Colonic mucosa (tissue), 4 donors: ENCODE measurements at regions not wholly inside any gene's neighbourhood (a gene's known extent, or its start where the extent isn't known, plus 50 kb on each side); places are given as distances from the start of the nearest gene placed in this dataset.

Source experiments
- DNase-seq: peaks from one replicate; pipeline ENCODE4 v3.0.0-alpha.2; 2020
- H3K27ac ChIP-seq: fragments of 200-600 bp; one replicate; pipeline ENCODE4 v1.8.0; 2021
- H3K27me3 ChIP-seq: fragments of 200-600 bp; one replicate; pipeline ENCODE4 v1.8.0; 2021
- H3K36me3 ChIP-seq: fragments of 200-600 bp; one replicate; pipeline ENCODE4 v1.8.0; 2021
- H3K4me1 ChIP-seq: fragments of 200-600 bp; one replicate; pipeline ENCODE4 v1.8.0; 2021; ENCODE audit warnings: mild to moderate bottlenecking
- H3K4me3 ChIP-seq: fragments of 200-600 bp; one replicate; pipeline ENCODE4 v1.8.0; 2021
- H3K9ac ChIP-seq, 2 donors: one replicate each; pipeline ENCODE4 v1.7.0; 2013; ENCODE audit warnings: control low read depth in 2 of 2, low read depth in 2 of 2, low read length in 2 of 2
- H3K9me3 ChIP-seq: fragments of 200-600 bp; one replicate; pipeline ENCODE4 v1.8.0; 2021
- intact Hi-C: fragments of 100-400 bp; cut with DNase I; formaldehyde crosslinking; loops from one replicate; pipeline ENCODE4 v1.14.1; 2022
- TF ChIP-seq, protein P1 (sequence below): fragments of 200-600 bp; IDR thresholded peaks from one replicate; pipeline ENCODE4 v1.8.0; 2022; ENCODE audit warnings: antibody characterized with exemption, mild to moderate bottlenecking
- donor health status: healthy.
- donor health status: DM: no; HTN: no; CAD: no.
- donor health status: DM: no; HTN: no; CAD: no.

DNA sequence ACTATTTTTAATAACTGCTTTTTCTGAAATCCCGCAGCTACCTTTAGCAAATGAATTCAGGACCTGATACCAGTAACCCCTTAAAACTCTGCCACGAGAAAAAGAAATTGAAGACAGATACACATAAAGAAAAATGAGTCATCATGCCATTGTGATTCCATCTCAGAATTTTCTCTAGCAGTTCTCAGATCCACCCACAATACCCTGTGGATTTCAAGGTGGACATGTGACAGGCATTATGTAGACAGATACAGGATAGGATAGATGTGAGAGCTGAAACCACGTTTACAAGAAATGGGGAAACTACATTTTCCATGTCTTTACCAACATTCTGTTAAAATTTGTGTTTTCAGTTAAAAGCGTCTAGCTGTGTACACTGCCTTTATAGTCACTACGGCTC lies 291.9 kb upstream of the NR2F2 start:
- no peak overlapping the region for H3K9ac ChIP-seq
- H3K27me3 ChIP-seq = no peaks in the 10 kb centered on the region
- no peak overlapping the region for H3K27ac ChIP-seq
- H3K36me3 ChIP-seq = no peaks in the 10 kb centered on the region
- no peaks in the 10 kb centered on the region for H3K4me1 ChIP-seq
- TF ChIP-seq, protein P1, sequence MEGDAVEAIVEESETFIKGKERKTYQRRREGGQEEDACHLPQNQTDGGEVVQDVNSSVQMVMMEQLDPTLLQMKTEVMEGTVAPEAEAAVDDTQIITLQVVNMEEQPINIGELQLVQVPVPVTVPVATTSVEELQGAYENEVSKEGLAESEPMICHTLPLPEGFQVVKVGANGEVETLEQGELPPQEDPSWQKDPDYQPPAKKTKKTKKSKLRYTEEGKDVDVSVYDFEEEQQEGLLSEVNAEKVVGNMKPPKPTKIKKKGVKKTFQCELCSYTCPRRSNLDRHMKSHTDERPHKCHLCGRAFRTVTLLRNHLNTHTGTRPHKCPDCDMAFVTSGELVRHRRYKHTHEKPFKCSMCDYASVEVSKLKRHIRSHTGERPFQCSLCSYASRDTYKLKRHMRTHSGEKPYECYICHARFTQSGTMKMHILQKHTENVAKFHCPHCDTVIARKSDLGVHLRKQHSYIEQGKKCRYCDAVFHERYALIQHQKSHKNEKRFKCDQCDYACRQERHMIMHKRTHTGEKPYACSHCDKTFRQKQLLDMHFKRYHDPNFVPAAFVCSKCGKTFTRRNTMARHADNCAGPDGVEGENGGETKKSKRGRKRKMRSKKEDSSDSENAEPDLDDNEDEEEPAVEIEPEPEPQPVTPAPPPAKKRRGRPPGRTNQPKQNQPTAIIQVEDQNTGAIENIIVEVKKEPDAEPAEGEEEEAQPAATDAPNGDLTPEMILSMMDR = no peak
- no peak overlapping the region for H3K4me3 ChIP-seq
- intact Hi-C loops = no loop called here
- DNase-seq = no peak
- H3K9me3 ChIP-seq = no peaks in the 10 kb centered on the region

DNA sequence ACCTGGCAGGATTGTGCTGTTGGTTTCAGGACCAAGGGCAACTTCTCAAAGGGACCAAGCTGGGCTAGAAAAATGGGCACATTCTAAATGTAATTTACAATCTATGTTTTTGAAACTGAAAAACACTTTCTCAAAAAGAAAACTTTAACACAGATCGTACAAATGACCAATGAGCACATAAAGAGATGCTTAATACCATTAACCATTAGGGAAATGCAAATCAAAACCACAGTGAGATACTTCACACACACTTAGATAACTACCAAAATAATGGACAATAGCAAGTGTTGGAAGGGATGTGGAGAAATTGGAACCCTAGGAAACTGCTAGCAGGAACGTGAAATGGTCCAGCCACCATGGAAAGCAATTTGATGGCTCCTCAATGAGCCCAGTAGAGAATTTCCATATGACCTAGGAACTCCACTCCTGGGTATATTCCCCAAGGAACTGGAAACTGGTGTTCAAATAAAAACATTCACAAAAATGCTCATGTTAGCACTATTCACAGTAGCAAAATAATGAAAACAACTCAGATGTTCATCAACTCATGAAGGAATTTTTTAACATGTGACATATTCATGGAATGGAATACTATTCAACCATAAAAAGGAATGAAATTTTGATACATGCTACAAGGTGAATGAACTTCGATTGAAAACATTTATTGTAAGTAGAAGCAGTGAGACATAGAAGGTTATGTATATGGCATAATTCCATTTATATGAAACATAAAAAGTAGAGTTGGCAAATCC lies 288.3 kb upstream of the NR2F2 start:
- no peaks in the 10 kb centered on the region for H3K27me3 ChIP-seq
- H3K9ac ChIP-seq = no peak overlapping the region
- H3K4me3 ChIP-seq = no peak overlapping the region
- intact Hi-C loops = no loop called here
- H3K27ac ChIP-seq = no peak overlapping the region
- H3K4me1 ChIP-seq = no peaks in the 10 kb centered on the region
- H3K9me3 ChIP-seq = no peaks in the 10 kb centered on the region
- no peak for DNase-seq
- H3K36me3 ChIP-seq = no peaks in the 10 kb centered on the region
- TF ChIP-seq, protein P1 = no peak

DNA sequence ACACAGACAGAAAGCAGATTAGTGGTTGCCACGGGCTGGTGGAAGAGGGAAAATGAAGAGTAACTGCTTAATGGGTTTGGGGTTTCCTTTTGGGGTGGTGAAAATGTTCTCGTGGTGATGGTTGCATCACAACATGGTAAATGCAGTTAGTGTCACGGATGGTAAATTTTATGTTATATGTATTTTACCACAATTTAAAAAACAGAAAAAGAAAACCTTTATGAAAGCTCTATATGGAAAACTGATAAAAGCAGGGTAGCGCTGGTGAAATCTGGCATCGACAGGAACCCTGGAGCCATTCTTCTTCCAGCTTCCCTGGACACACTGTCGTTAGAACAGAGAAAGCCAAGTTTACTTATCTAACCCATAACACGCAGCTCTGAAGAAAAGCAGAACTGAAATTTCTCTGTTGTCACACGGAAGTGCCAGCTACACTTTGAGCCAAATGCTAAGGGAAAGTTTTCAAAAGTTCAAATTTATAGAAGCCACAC lies 287.7 kb upstream of the NR2F2 start:
- H3K4me3 ChIP-seq = no peak overlapping the region
- H3K27me3 ChIP-seq = no peaks in the 10 kb centered on the region
- H3K27ac ChIP-seq = no peak overlapping the region
- H3K9ac ChIP-seq = no peak overlapping the region
- no peaks in the 10 kb centered on the region for H3K4me1 ChIP-seq
- DNase-seq = no peak
- intact Hi-C loops = no loop called here
- no peaks in the 10 kb centered on the region for H3K36me3 ChIP-seq
- no peaks in the 10 kb centered on the region for H3K9me3 ChIP-seq
- TF ChIP-seq, protein P1 = no peak

DNA sequence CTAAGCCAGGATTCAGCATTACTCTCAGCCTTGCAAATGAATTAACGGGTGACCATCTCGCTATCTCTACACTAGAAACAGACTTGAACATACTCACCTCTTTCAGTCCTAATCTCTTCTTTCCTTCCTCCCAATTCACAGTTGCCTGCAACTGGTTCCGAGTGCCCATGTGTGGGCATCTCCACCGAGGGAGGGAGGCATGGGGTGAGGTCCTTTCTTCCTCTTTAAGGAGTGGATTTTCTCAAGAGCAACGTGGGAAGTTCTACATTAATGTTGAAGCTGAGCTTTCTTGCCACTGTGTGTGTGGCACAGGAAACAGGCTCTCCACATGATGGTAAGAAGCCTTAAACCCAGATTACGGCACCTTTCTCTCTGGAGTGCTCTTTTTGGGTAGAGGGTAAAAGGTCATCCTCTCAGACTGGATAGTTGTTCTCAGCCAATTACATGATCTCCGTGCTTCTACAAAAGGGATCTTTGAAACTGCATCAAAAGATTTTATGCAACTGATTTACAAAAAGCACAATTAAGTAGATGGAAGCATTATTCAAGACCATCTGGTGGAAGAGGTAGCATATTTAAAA lies 286.8 kb upstream of the NR2F2 start:
- Histone ChIP-seq H3K4me1 (no peaks in the 10 kb centered on the region), H3K27ac (no peak overlapping the region), H3K9ac (no peak overlapping the region), H3K4me3 (no peak overlapping the region), H3K9me3 (no peaks in the 10 kb centered on the region), H3K27me3 (no peaks in the 10 kb centered on the region), H3K36me3 (no peaks in the 10 kb centered on the region)
- intact Hi-C loops = no loop called here
- DNase-seq = no peak
- TF ChIP-seq, protein P1 = no peak

DNA sequence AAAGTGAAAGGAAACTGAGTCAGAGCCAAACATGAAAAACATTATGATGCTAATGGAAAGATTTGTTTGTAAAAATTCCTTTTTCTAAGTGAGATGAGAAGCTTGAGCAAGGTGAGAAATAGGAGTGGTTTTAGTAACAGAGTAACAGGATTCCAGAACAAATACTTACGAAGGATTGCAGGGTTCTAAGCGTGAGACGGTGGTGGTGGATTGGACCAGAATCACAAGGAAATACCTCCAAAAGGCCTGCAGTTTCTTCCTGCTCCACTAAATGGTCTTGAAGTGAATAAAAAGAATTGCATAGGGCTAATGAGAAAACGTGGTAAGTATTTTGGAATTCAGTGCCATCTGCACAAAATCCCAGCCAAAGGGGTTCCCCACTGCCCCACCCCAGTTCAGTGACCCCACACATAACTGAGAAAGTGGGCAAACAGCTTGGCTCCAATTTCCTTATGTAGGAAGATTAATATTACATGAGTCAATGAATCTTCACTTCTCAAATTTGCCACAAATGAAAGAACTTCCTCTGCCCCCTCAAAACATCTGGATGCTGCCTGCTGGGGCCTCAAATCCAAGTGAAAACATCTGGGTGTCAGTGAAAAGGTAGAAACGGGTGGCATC lies 283.8 kb upstream of the NR2F2 start:
- H3K27ac ChIP-seq = no peak overlapping the region
- no peaks in the 10 kb centered on the region for H3K9me3 ChIP-seq
- no peak overlapping the region for H3K9ac ChIP-seq
- H3K4me3 ChIP-seq = no peak overlapping the region
- no peak for DNase-seq
- H3K4me1 ChIP-seq = no peaks in the 10 kb centered on the region
- intact Hi-C loops = no loop called here
- H3K36me3 ChIP-seq = no peaks in the 10 kb centered on the region
- H3K27me3 ChIP-seq = no peaks in the 10 kb centered on the region
- TF ChIP-seq, protein P1 = no peak
